Vagina (tissue), 2 donors: ENCODE measurements at regions not wholly inside any gene's neighbourhood (a gene's known extent, or its start where the extent isn't known, plus 50 kb on each side); places are given as distances from the start of the nearest gene placed in this dataset.

Source experiments
- DNase-seq, 2 donors: peaks; one replicate each; pipeline ENCODE4 v3.0.0-alpha.2; 2017; ENCODE audit errors: extremely low spot score in 2 of 2
- H3K27ac ChIP-seq: fragments of 200-600 bp; sonication (generic); one replicate; pipeline ENCODE4 v1.5.1; 2019
- H3K27me3 ChIP-seq: fragments of 200-600 bp; sonication (generic); one replicate; pipeline ENCODE4 v1.5.1; 2019
- H3K36me3 ChIP-seq, 2 donors: fragments of 200-600 bp; sonication (generic); one replicate each; pipeline ENCODE4 v1.5.1; 2017 to 2019
- H3K4me1 ChIP-seq: fragments of 200-600 bp; sonication (generic); one replicate; pipeline ENCODE4 v1.5.1; 2019
- H3K4me3 ChIP-seq, 2 donors: fragments of 200-600 bp; sonication (generic); 1 replicate in 1 of 2; 2 replicates in 1 of 2; pipeline ENCODE4 v1.5.1; 2016 to 2019
- H3K9me3 ChIP-seq: fragments of 200-600 bp; sonication (generic); one replicate; pipeline ENCODE4 v1.5.1; 2019
- POLR2A ChIP-seq, 2 donors: fragments of 450-650 bp; IDR thresholded peaks; one replicate each; pipeline ENCODE4 v1.6.1; 2017; ENCODE audit warnings: antibody characterized with exemption in 2 of 2, mild to moderate bottlenecking in 2 of 2, moderate library complexity in 2 of 2
- POLR2AphosphoS5 ChIP-seq, 2 donors: sonication (generic); formaldehyde crosslinking; IDR thresholded peaks; one replicate each; pipeline ENCODE4 v1.9.0; 2017; ENCODE audit warnings: antibody characterized with exemption in 2 of 2, mild to moderate bottlenecking in 2 of 2, low read depth in 1 of 2; ENCODE audit not compliant: insufficient read depth in 1 of 2
- intact Hi-C: fragments of 100-400 bp; cut with DNase I; formaldehyde crosslinking; loops from one replicate; pipeline ENCODE4 v1.15.1; 2023
- TF ChIP-seq, protein P1 (sequence below), 3 experiments: fragments of 450-650 bp in 2 of 3; fragments of 200-600 bp in 1 of 3; sonication (generic) in 1 of 3; IDR thresholded peaks; one replicate each; pipeline ENCODE4 v1.5.1; 2017 to 2019; ENCODE audit warnings: antibody characterized with exemption in 3 of 3, mild to moderate bottlenecking in 2 of 3, moderate library complexity in 2 of 3

DNA sequence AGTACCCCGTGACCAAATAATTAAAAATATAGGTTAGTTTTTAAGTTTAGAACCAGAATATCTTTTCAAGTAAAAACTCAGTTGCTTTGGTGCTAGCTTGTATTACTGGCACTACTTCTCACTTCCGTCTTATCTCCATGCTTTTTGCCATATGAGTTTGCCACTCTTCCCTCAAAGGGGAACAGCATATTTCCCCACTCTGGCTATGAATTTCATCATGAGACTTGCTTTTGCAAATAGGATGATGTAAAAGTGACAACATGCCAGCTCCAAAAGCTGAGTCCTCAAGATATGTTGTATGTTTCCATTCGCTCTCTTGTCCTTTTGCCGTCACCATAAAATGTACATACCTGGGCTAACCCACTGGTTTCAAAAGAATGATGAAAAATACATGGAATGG lies 178.1 kb upstream of the SEMA3A start:
- Histone ChIP-seq H3K9me3 (no peaks in the 10 kb centered on the region), H3K27ac (no peak overlapping the region), H3K36me3 (no peaks in the 10 kb centered on the region), H3K4me1 (no peaks in the 10 kb centered on the region), H3K27me3 (no peaks in the 10 kb centered on the region), H3K4me3 (no peak overlapping the region)
- intact Hi-C loops: no loop called here
- TF ChIP-seq POLR2A (IDR thresholded peaks at IDR 0.05) (no peak), POLR2AphosphoS5 (IDR thresholded peaks at IDR 0.05; ENCODE audit: insufficient read depth in 1 of 2, low read depth in 1 of 2) (no peak)
- TF ChIP-seq, protein P1, sequence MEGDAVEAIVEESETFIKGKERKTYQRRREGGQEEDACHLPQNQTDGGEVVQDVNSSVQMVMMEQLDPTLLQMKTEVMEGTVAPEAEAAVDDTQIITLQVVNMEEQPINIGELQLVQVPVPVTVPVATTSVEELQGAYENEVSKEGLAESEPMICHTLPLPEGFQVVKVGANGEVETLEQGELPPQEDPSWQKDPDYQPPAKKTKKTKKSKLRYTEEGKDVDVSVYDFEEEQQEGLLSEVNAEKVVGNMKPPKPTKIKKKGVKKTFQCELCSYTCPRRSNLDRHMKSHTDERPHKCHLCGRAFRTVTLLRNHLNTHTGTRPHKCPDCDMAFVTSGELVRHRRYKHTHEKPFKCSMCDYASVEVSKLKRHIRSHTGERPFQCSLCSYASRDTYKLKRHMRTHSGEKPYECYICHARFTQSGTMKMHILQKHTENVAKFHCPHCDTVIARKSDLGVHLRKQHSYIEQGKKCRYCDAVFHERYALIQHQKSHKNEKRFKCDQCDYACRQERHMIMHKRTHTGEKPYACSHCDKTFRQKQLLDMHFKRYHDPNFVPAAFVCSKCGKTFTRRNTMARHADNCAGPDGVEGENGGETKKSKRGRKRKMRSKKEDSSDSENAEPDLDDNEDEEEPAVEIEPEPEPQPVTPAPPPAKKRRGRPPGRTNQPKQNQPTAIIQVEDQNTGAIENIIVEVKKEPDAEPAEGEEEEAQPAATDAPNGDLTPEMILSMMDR (IDR thresholded peaks at IDR 0.05): no peak
- no peak for DNase-seq

DNA sequence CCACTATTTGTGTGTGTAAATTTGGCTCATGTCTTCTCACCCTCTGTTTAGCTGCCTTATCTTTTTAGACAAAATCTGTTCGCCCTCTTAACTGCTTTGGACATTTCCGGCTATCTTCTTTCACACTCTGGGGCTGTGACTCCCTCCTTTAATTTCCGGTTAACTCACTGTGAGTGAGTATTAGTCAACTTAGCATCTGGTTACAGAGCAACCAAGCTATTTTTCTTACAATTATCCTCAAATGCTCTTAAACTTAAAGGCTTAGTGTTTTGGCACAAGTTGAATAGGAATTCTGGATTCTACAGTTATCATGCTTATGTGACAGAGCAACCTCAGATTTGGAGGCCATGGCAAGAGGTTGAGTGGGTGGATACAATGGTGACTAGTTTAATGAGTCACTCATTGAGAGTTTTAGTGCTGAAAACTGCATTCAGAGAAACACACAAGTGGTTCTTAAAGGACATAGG lies 177.6 kb upstream of the SEMA3A start:
- H3K4me1 ChIP-seq: no peaks in the 10 kb centered on the region
- TF ChIP-seq, protein P1 (IDR thresholded peaks at IDR 0.05): no peak
- no peak for TF ChIP-seq POLR2AphosphoS5 (IDR thresholded peaks at IDR 0.05; ENCODE audit: insufficient read depth in 1 of 2, low read depth in 1 of 2)
- no peak for TF ChIP-seq POLR2A (IDR thresholded peaks at IDR 0.05)

DNA sequence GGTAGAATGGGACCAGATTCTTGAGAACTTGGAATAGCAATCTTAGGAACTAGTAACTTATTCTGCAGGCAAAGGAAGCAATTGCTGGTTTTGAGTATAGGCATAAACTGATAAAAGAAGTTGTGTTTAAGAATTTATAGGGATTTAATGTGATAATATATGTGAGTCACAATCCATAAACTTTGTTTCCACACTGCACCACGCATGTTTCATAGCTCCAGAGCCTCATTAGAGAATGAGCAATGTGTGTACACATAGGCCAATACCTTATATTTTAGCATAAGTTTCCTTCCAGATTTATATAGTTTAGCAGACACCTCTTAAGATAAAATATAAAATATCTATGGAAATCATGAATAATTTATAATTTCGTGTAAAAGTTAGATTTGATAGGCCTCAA lies 175.5 kb upstream of the SEMA3A start:
- Histone ChIP-seq H3K36me3 (no peaks in the 10 kb centered on the region), H3K27ac (no peak overlapping the region), H3K4me1 (no peaks in the 10 kb centered on the region), H3K27me3 (no peaks in the 10 kb centered on the region), H3K9me3 (no peaks in the 10 kb centered on the region), H3K4me3 (no peak overlapping the region)
- TF ChIP-seq, protein P1 (IDR thresholded peaks at IDR 0.05): no peak
- TF ChIP-seq POLR2A (IDR thresholded peaks at IDR 0.05) (no peak), POLR2AphosphoS5 (IDR thresholded peaks at IDR 0.05; ENCODE audit: insufficient read depth in 1 of 2, low read depth in 1 of 2) (no peak)
- intact Hi-C loops: no loop called here
- no peak for DNase-seq

More for the DNA sequence above, 177.6 kb upstream of the SEMA3A start:
- no peaks in the 10 kb centered on the region for H3K27me3 ChIP-seq
- H3K4me3 ChIP-seq: no peak overlapping the region
- H3K36me3 ChIP-seq: no peaks in the 10 kb centered on the region
- no peak for DNase-seq
- H3K27ac ChIP-seq: no peak overlapping the region
- H3K9me3 ChIP-seq: no peaks in the 10 kb centered on the region
- intact Hi-C loops: no loop called here

DNA sequence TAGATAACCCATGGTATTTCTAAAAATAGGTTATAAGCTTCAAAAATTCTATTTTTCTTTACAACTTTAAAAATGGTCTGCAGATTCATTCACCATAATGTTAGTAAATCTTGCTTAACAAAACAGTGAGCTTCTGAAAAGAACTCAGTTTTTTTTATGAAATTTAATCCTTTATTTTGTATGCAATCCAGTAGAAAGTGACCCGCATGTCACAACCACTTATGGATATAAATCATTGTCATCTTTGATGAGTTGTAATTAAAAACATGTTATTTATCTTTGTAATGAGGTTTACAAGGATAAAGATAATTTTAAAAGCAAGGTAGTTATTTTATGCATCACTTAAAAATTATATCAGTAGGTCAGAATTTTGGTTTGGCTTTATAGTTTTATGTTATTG lies 173.5 kb upstream of the SEMA3A start:
- Histone ChIP-seq H3K27ac (no peak overlapping the region), H3K36me3 (no peaks in the 10 kb centered on the region), H3K4me1 (no peaks in the 10 kb centered on the region), H3K9me3 (no peaks in the 10 kb centered on the region), H3K4me3 (no peak overlapping the region), H3K27me3 (no peaks in the 10 kb centered on the region)
- intact Hi-C loops: no loop called here
- DNase-seq: no peak
- TF ChIP-seq POLR2A (IDR thresholded peaks at IDR 0.05) (no peak), POLR2AphosphoS5 (IDR thresholded peaks at IDR 0.05; ENCODE audit: insufficient read depth in 1 of 2, low read depth in 1 of 2) (no peak)
- TF ChIP-seq, protein P1 (IDR thresholded peaks at IDR 0.05): no peak

DNA sequence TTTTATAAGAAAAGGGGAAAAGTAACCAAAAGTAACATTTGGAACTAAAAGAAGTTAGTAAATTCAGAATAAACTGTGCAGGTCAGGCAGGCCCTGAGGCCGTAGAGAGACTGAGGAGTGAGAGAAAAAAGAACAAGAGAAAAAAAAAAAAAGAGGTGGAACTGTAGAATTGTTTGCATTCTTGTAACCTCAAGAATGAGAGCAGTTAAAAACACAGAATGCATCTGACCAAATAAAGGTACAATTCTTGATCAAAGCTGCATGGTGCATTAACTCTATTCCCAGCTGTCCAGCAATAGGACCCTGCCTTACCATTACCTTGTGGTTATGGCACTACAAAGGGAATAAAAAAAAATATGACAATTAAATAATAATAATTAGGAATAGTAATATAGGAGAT lies 170.1 kb upstream of the SEMA3A start:
- DNase-seq: no peak
- Histone ChIP-seq H3K27me3 (no peaks in the 10 kb centered on the region), H3K4me3 (no peak overlapping the region), H3K4me1 (no peaks in the 10 kb centered on the region), H3K36me3 (no peaks in the 10 kb centered on the region), H3K9me3 (no peaks in the 10 kb centered on the region), H3K27ac (no peak overlapping the region)
- intact Hi-C loops: no loop called here
- TF ChIP-seq, protein P1 (IDR thresholded peaks at IDR 0.05): no peak
- TF ChIP-seq POLR2A (IDR thresholded peaks at IDR 0.05): no peak
- TF ChIP-seq POLR2AphosphoS5 (IDR thresholded peaks at IDR 0.05; ENCODE audit: insufficient read depth in 1 of 2, low read depth in 1 of 2): no peak
